MM.1S (cell line): ENCODE measurements at regions not wholly inside any gene's neighbourhood (a gene's known extent, or its start where the extent isn't known, plus 50 kb on each side); places are given as distances from the start of the nearest gene placed in this dataset.

Experiments used
- CTCF ChIP-seq: fragments of 300-600 bp; sonication (generic); IDR thresholded peaks from 2 replicates; pipeline ENCODE4 v1.5.1; 2016; ENCODE audit warnings: antibody characterized with exemption, low read length, mixed read lengths
- EZH2 ChIP-seq: fragments of 300-600 bp; sonication (generic); optimal IDR thresholded peaks from 2 replicates; pipeline ENCODE3; 2017; ENCODE audit warnings: low read depth, mild to moderate bottlenecking, antibody characterized with exemption, low read length, mixed read lengths

GRCh38 chr5:107284822-107285525 is 385.8 kb downstream of the EFNA5 start:
- no peak for TF ChIP-seq EZH2
- TF ChIP-seq CTCF = no peak
